Heart right ventricle (tissue), 16 donors: ENCODE measurements at regions not wholly inside any gene's neighbourhood (a gene's known extent, or its start where the extent isn't known, plus 50 kb on each side); places are given as distances from the start of the nearest gene placed in this dataset.

ENCODE experiments used
- ATAC-seq, 8 donors: fragments of 200-7000 bp; cut with Tn5 transposase; one replicate each; pipeline ENCODE4 v1.9.1; 2020; ENCODE audit warnings: mild to moderate bottlenecking in 8 of 8, moderate library complexity in 8 of 8, moderate number of reproducible peaks in 1 of 8
- DNase-seq, 2 donors: peaks; one replicate each; pipeline ENCODE4 v3.0.0-alpha.2; 2020
- H3K27ac ChIP-seq, 10 donors: fragments of 200-600 bp; sonication (generic) in 2 of 10; one replicate each; pipeline versions ENCODE4 v1.5.0 to v1.8.0; 2020 to 2022; ENCODE audit warnings: mild to moderate bottlenecking in 3 of 10
- H3K27me3 ChIP-seq, 7 donors: fragments of 200-600 bp; one replicate each; pipeline ENCODE4 v1.8.0; 2021 to 2022; ENCODE audit warnings: mild to moderate bottlenecking in 2 of 7
- H3K36me3 ChIP-seq, 9 donors: fragments of 200-600 bp; sonication (generic) in 1 of 9; one replicate each; pipeline versions ENCODE4 v1.5.0 to v1.8.0; 2020 to 2022; ENCODE audit warnings: mild to moderate bottlenecking in 2 of 9
- H3K4me1 ChIP-seq, 9 donors: fragments of 200-600 bp; sonication (generic) in 1 of 9; one replicate each; pipeline versions ENCODE4 v1.5.0 to v1.8.0; 2020 to 2022; ENCODE audit warnings: mild to moderate bottlenecking in 4 of 9
- H3K4me3 ChIP-seq, 10 donors: fragments of 200-600 bp; sonication (generic) in 2 of 10; one replicate each; pipeline versions ENCODE4 v1.5.0 to v1.8.0; 2020 to 2022; ENCODE audit warnings: mild to moderate bottlenecking in 7 of 10, moderate library complexity in 2 of 10
- H3K9me3 ChIP-seq, 11 donors: fragments of 200-600 bp in 10 of 11; sonication (generic) in 2 of 11; one replicate each; pipeline versions ENCODE4 v1.5.0 to v1.8.0; 2013 to 2022; ENCODE audit warnings: mild to moderate bottlenecking in 2 of 11, control low read depth in 1 of 11, moderate library complexity in 1 of 11
- WGBS, 2 donors: extraction: QIAGEN DNeasy Blood & Tissue Kit; methylation state at CpG; one replicate each; pipeline ENCODE4 v1.1.7; 2013; ENCODE audit warnings: inconsistent platforms in 1 of 2; 5-methylcytosine and 5-hydroxymethylcytosine counted together
- intact Hi-C, 10 donors: fragments of 100-400 bp; cut with DNase I; formaldehyde crosslinking; loops; one replicate each; pipeline versions ENCODE4 v1.11.1 to v1.14.2; 2022
- TF ChIP-seq, protein P1 (sequence below), 9 donors: fragments of 200-600 bp; sonication (generic) in 2 of 9; IDR thresholded peaks; one replicate each; pipeline versions ENCODE4 v1.5.0 to v1.8.0; 2021 to 2022; ENCODE audit warnings: antibody characterized with exemption in 9 of 9, mild to moderate bottlenecking in 5 of 9, moderate library complexity in 1 of 9
- donor health status: Arrhythmogenic right ventricular cardiomyopathy.
- donor health status: ischemic (EF 13 %, LVEDD 7.1; RV severe dilation, severe dysfunction).
- donor health status: healthy with polysubstance abuse.
- donor health status: DM: no; HTN: yes; CAD: no.
- donor health status: DM: no; HTN: no; CAD: no.
- donor health status: ischemic (EF 25% LVEDD 6.9; RV normal size, moderate dysfunction).
- donor health status: ischemic (EF 25% LVEDD 5.7; RV mildly dilated, moderate dysfunction).
- donor health status: healthy.
- donor health status: DM: yes; HTN: yes; CAD: no.
- donor health status: Ischemic cardiomyopathy.
- donor health status: ischemic (EF 35%, LVEDD 5.7; RV mildly dilated, moderate dysfunction).
- donor health status: nonischemic (EF 11% LVEDD 7.7; RV severe dilation, severe dysfunction).
- donor health status: DM: yes; HTN: yes; CAD: no.
- donor health status: PGD.
- donor health status: ischemic (EF 29% LVEDD 5.4; RV normal size, mild dysfunction).
- donor health status: nonischemic (EF 23%, LVEDD 6.1; RV moderate dilation, normal function).

DNA sequence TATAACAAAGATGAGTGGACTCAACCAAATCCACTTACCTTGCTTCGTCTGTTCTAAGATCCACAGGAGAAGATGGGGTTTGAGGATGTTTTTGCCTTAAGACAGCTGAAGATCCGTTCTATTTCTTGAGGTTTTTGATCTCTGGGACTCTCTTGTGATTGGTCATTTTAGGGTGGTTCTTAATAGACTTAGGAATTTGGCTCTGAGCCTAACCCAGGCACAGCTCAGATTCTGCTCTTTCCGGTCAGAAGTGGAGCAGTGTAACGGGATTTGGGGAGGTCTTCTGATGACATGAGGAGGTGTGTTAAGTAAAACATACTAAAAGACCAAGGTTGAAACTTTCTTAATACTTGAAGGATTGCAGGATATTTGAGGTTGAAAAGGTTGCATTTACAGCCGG, 166.9 kb downstream of the DMRT2 start:
- Histone ChIP-seq H3K4me1 (no peaks in the 10 kb centered on the region), H3K36me3 (no peaks in the 10 kb centered on the region), H3K9me3 (no peaks in the 10 kb centered on the region), H3K27ac (no peak overlapping the region), H3K4me3 (no peak overlapping the region), H3K27me3 (no peaks in the 10 kb centered on the region)
- WGBS, 2 donors = 54 to 57% methylated on average over 5 of the region's 5 CpGs
- ATAC-seq = no peak
- no peak for DNase-seq
- intact Hi-C loops = no loop called here
- TF ChIP-seq, protein P1, sequence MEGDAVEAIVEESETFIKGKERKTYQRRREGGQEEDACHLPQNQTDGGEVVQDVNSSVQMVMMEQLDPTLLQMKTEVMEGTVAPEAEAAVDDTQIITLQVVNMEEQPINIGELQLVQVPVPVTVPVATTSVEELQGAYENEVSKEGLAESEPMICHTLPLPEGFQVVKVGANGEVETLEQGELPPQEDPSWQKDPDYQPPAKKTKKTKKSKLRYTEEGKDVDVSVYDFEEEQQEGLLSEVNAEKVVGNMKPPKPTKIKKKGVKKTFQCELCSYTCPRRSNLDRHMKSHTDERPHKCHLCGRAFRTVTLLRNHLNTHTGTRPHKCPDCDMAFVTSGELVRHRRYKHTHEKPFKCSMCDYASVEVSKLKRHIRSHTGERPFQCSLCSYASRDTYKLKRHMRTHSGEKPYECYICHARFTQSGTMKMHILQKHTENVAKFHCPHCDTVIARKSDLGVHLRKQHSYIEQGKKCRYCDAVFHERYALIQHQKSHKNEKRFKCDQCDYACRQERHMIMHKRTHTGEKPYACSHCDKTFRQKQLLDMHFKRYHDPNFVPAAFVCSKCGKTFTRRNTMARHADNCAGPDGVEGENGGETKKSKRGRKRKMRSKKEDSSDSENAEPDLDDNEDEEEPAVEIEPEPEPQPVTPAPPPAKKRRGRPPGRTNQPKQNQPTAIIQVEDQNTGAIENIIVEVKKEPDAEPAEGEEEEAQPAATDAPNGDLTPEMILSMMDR (IDR thresholded peaks at IDR 0.05) = no peak

DNA sequence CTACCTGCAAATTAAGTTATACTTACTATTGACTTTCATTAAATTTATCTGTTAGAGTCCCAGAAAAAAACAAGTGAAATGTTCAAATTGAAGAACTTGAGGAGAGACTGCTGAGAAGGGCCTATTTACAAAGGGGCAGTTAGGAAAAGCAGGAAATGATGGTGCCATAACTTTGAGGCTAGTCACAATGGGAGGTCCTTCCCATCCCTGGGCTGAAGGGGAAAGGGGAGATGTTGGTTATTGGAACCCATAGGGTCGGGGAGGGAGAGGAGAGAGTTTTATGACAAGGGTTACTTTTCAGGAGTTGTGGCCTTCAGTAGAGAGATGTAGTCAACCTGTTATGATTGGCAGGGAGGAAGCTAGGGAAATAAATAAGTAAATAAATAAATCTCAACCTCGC, 169.1 kb downstream of the DMRT2 start:
- no peaks in the 10 kb centered on the region for H3K27me3 ChIP-seq
- DNase-seq (no peak), ATAC-seq (no peak)
- intact Hi-C loops = no loop called here
- H3K4me3 ChIP-seq = no peak overlapping the region
- 66 to 69% methylated on average over 2 of the region's 2 CpGs for WGBS, 2 donors
- no peaks in the 10 kb centered on the region for H3K36me3 ChIP-seq
- H3K4me1 ChIP-seq = no peaks in the 10 kb centered on the region
- H3K9me3 ChIP-seq = no peaks in the 10 kb centered on the region
- H3K27ac ChIP-seq = no peak overlapping the region
- TF ChIP-seq, protein P1 (IDR thresholded peaks at IDR 0.05) = no peak

DNA sequence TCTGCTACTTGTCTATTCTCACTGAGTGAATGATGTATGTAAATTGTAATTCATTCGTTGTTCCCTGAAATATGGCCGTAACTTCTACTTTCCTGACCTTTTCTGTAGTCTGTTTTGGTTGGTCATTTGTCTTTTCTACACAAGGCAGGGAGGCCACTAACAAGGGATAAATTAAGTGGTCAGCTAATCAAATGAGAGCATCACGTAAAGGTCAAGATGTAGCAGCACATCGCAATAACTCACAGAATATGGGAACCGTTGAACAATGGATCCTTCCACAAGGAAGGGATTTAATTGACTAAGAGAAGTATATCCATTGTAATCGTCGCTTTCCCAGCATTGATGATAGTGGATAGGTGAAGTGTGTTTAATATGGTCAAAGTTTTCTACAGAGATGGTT, 171.1 kb downstream of the DMRT2 start:
- WGBS, 2 donors = 88 to 91% methylated on average over 7 of the region's 7 CpGs
- Histone ChIP-seq H3K27me3 (no peaks in the 10 kb centered on the region), H3K4me1 (no peaks in the 10 kb centered on the region), H3K4me3 (no peak overlapping the region), H3K36me3 (no peaks in the 10 kb centered on the region), H3K9me3 (no peaks in the 10 kb centered on the region), H3K27ac (no peak overlapping the region)
- ATAC-seq (no peak), DNase-seq (no peak)
- intact Hi-C loops = no loop called here
- TF ChIP-seq, protein P1 (IDR thresholded peaks at IDR 0.05) = no peak

DNA sequence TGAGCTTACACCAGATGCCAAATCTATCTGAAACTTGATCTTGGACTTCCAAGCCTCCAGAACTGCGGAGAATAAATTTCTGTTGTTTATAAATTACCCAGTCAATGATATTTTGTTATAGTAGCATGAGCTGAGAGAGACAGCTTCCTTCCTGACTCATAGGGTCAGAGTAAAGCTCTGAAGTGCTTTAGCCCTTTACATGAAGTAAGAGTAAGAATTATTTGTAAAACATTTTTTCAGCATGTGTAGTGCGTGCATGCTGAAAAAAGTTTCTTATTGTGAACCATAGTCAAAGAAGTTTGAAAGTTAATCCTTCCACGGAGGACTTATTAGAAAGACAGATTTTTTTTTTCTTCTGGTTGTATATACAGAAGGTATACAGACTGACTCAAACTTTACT, 172.4 kb downstream of the DMRT2 start:
- intact Hi-C loops = no loop called here
- 57 to 60% methylated on average over 3 of the region's 3 CpGs for WGBS, 2 donors
- no peaks in the 10 kb centered on the region for H3K36me3 ChIP-seq
- no peaks in the 10 kb centered on the region for H3K9me3 ChIP-seq
- no peaks in the 10 kb centered on the region for H3K27me3 ChIP-seq
- H3K27ac ChIP-seq = no peak overlapping the region
- DNase-seq = no peak
- ATAC-seq = no peak
- H3K4me3 ChIP-seq = no peak overlapping the region
- TF ChIP-seq, protein P1 (IDR thresholded peaks at IDR 0.05) = no peak
- H3K4me1 ChIP-seq = no peaks in the 10 kb centered on the region
